ENCODE measurements at regions not wholly inside any gene's neighbourhood (a gene's known extent, or its start where the extent isn't known, plus 50 kb on each side); places are given as distances from the start of the nearest gene placed in this dataset.

GRCh38 chr11:134764966-134765365, 352.9 kb upstream of the B3GAT1 start:
- Histone ChIP-seq H3K4me3 (replicated peaks in 1 of 4; ENCODE audit: control extremely low read depth in 1 of 4, insufficient read depth in 1 of 4, low read depth in 3 of 4, low read length in 4 of 4) (no peak overlapping the region), H3K4me1 (ENCODE audit: control insufficient read depth, extremely low read depth, insufficient read depth, low read length) (no peaks in the 10 kb centered on the region), H3K4me2 (ENCODE audit: extremely low read depth, insufficient read depth, low read length) (no peak overlapping the region), H2AFZ (ENCODE audit: low read length) (no peak overlapping the region), H4K20me1 (ENCODE audit: control insufficient read depth, extremely low read depth, insufficient read depth, low read length) (no peaks in the 10 kb centered on the region), H3K9me3 (ENCODE audit: control insufficient read depth, insufficient read depth, low read depth, low read length) (no peaks in the 10 kb centered on the region), H3K79me2 (ENCODE audit: control insufficient read depth, insufficient read depth, low read length) (no peaks in the 10 kb centered on the region), H3K27ac (ENCODE audit: insufficient read depth, low read length) (no peak overlapping the region), H3K27me3 (ENCODE audit: control insufficient read depth, insufficient read depth, low read length) (no peaks in the 10 kb centered on the region), H3K36me3 (ENCODE audit: control insufficient read depth, insufficient read depth, low read length) (no peaks in the 10 kb centered on the region), H3K9ac (ENCODE audit: insufficient read depth, low read length) (no peak overlapping the region)
- DNase-seq (ENCODE audit: low read depth in 2 of 2): no peak
- TF ChIP-seq EZH2 (IDR thresholded peaks at IDR 0.05; ENCODE audit: low read length, missing control alignments) (no peak), CTCF (conservative IDR thresholded peaks at IDR 0.05 in 1 of 2, IDR thresholded peaks at IDR 0.05 in 1 of 2; ENCODE audit: low read depth in 1 of 2, low read length in 2 of 2) (no peak)

DNA sequence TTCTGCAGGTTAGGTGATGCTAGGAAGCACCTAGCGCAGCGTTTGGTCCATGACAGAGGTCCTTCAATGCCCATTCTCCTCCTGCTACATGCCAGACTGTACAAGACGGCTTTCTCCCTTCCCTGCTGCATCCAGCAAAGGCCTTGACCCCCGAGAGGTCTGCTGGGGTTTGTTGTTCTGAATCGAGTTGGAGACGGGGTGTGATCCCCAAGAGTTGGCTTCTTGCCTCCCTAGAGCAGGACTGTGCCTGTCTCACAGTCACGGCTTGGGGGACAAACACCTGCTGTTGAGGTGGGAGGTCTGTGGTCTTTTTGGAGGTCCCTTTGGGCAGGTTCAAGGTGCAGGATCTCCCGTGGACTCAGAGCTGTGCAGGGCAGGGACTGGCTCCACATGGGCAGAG, 352.3 kb upstream of the B3GAT1 start:
- H3K4me2 ChIP-seq (ENCODE audit: extremely low read depth, insufficient read depth, low read length): no peak overlapping the region
- TF ChIP-seq CTCF (conservative IDR thresholded peaks at IDR 0.05 in 1 of 2, IDR thresholded peaks at IDR 0.05 in 1 of 2; ENCODE audit: low read depth in 1 of 2, low read length in 2 of 2) (no peak), EZH2 (IDR thresholded peaks at IDR 0.05; ENCODE audit: low read length, missing control alignments) (no peak)
- no peaks in the 10 kb centered on the region for H3K27me3 ChIP-seq (ENCODE audit: control insufficient read depth, insufficient read depth, low read length)
- H3K27ac ChIP-seq (ENCODE audit: insufficient read depth, low read length): no peak overlapping the region
- no peaks in the 10 kb centered on the region for H3K4me1 ChIP-seq (ENCODE audit: control insufficient read depth, extremely low read depth, insufficient read depth, low read length)
- no peak overlapping the region for H2AFZ ChIP-seq (ENCODE audit: low read length)
- H3K4me3 ChIP-seq (replicated peaks in 1 of 4; ENCODE audit: control extremely low read depth in 1 of 4, insufficient read depth in 1 of 4, low read depth in 3 of 4, low read length in 4 of 4): no peak overlapping the region
- H4K20me1 ChIP-seq (ENCODE audit: control insufficient read depth, extremely low read depth, insufficient read depth, low read length): no peaks in the 10 kb centered on the region
- no peaks in the 10 kb centered on the region for H3K79me2 ChIP-seq (ENCODE audit: control insufficient read depth, insufficient read depth, low read length)
- DNase-seq (ENCODE audit: low read depth in 2 of 2): no peak
- H3K9ac ChIP-seq (ENCODE audit: insufficient read depth, low read length): no peak overlapping the region
- H3K9me3 ChIP-seq (ENCODE audit: control insufficient read depth, insufficient read depth, low read depth, low read length): no peaks in the 10 kb centered on the region
- H3K36me3 ChIP-seq (ENCODE audit: control insufficient read depth, insufficient read depth, low read length): no peaks in the 10 kb centered on the region

DNA sequence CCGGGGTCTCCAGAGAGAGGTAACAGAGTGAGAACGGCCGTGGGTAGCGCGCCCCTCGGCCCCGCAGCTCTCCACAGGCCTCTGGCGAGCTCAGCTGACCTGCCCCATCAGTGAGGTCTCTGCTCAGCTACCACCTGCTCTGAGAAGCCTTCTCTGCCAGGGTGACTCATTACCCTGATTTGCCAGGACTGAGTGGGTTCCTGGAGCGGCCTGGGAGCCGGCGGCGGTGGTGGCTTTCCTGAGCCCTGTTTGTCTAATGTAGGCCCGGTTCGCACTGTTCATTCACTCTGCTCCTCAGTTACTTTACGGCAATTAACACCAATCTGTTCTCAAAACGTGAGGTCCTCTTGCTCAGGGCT, 351.0 kb upstream of the B3GAT1 start:
- no peaks in the 10 kb centered on the region for H3K4me1 ChIP-seq (ENCODE audit: control insufficient read depth, extremely low read depth, insufficient read depth, low read length)
- H2AFZ ChIP-seq (ENCODE audit: low read length): no peak overlapping the region
- H4K20me1 ChIP-seq (ENCODE audit: control insufficient read depth, extremely low read depth, insufficient read depth, low read length): no peaks in the 10 kb centered on the region
- H3K79me2 ChIP-seq (ENCODE audit: control insufficient read depth, insufficient read depth, low read length): no peaks in the 10 kb centered on the region
- no peak overlapping the region for H3K4me2 ChIP-seq (ENCODE audit: extremely low read depth, insufficient read depth, low read length)
- no peaks in the 10 kb centered on the region for H3K36me3 ChIP-seq (ENCODE audit: control insufficient read depth, insufficient read depth, low read length)
- no peak overlapping the region for H3K4me3 ChIP-seq (replicated peaks in 1 of 4; ENCODE audit: control extremely low read depth in 1 of 4, insufficient read depth in 1 of 4, low read depth in 3 of 4, low read length in 4 of 4)
- TF ChIP-seq EZH2 (IDR thresholded peaks at IDR 0.05; ENCODE audit: low read length, missing control alignments) (no peak), CTCF (conservative IDR thresholded peaks at IDR 0.05 in 1 of 2, IDR thresholded peaks at IDR 0.05 in 1 of 2; ENCODE audit: low read depth in 1 of 2, low read length in 2 of 2) (no peak)
- H3K27ac ChIP-seq (ENCODE audit: insufficient read depth, low read length): no peak overlapping the region
- H3K27me3 ChIP-seq (ENCODE audit: control insufficient read depth, insufficient read depth, low read length): no peaks in the 10 kb centered on the region
- no peaks in the 10 kb centered on the region for H3K9me3 ChIP-seq (ENCODE audit: control insufficient read depth, insufficient read depth, low read depth, low read length)
- no peak overlapping the region for H3K9ac ChIP-seq (ENCODE audit: insufficient read depth, low read length)
- DNase-seq (ENCODE audit: low read depth in 2 of 2): no peak
